ENCODE measurements at regions not wholly inside any gene's neighbourhood (a gene's known extent, or its start where the extent isn't known, plus 50 kb on each side); places are given as distances from the start of the nearest gene placed in this dataset.
"Not testable (repeated sequence)": the region's sequence is repeated elsewhere in the genome, so short reads cannot be mapped to it uniquely, and the experiment has no call there.

DNA sequence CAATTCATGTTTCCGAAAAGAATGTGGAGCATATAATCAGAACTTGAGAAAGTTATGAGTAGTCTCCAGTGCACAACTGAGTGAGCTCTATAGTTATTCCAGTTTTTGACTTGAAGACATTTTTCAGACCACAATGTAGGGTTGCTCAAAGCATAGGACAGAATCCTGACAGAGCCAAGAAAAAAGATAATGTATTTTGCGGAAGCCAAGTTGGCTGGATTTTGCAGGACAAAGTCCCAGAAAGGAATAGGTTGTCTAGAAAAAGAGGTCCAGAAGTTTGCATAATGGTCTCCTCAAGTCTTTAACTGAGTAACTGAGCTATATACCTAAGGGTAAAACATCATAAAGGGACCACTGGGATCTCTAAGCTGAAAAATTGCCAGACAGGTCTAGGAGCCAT lies 1028.0 kb downstream of the TAF11L14 start:
- no peaks in the 10 kb centered on the region for H3K4me1 ChIP-seq (ENCODE audit: control insufficient read depth, extremely low read depth, insufficient read depth, low read length)
- TF ChIP-seq EZH2 (IDR thresholded peaks at IDR 0.05; ENCODE audit: low read length, missing control alignments) (no peak), CTCF (conservative IDR thresholded peaks at IDR 0.05 in 1 of 2, IDR thresholded peaks at IDR 0.05 in 1 of 2; ENCODE audit: low read depth in 1 of 2, low read length in 2 of 2) (no peak)
- H4K20me1 ChIP-seq (ENCODE audit: control insufficient read depth, extremely low read depth, insufficient read depth, low read length): no peaks in the 10 kb centered on the region
- no peaks in the 10 kb centered on the region for H3K9me3 ChIP-seq (ENCODE audit: control insufficient read depth, insufficient read depth, low read depth, low read length)
- no peak overlapping the region for H3K4me2 ChIP-seq (ENCODE audit: extremely low read depth, insufficient read depth, low read length)
- DNase-seq (ENCODE audit: low read depth in 2 of 2): no peak
- no peak overlapping the region for H3K4me3 ChIP-seq (replicated peaks in 1 of 4; ENCODE audit: control extremely low read depth in 1 of 4, insufficient read depth in 1 of 4, low read depth in 3 of 4, low read length in 4 of 4)
- no peak overlapping the region for H2AFZ ChIP-seq (ENCODE audit: low read length)
- H3K27me3 ChIP-seq (ENCODE audit: control insufficient read depth, insufficient read depth, low read length): no peaks in the 10 kb centered on the region
- H3K36me3 ChIP-seq (ENCODE audit: control insufficient read depth, insufficient read depth, low read length): no peaks in the 10 kb centered on the region
- no peak overlapping the region for H3K9ac ChIP-seq (ENCODE audit: insufficient read depth, low read length)
- H3K79me2 ChIP-seq (ENCODE audit: control insufficient read depth, insufficient read depth, low read length): no peaks in the 10 kb centered on the region
- no peak overlapping the region for H3K27ac ChIP-seq (ENCODE audit: insufficient read depth, low read length)

DNA sequence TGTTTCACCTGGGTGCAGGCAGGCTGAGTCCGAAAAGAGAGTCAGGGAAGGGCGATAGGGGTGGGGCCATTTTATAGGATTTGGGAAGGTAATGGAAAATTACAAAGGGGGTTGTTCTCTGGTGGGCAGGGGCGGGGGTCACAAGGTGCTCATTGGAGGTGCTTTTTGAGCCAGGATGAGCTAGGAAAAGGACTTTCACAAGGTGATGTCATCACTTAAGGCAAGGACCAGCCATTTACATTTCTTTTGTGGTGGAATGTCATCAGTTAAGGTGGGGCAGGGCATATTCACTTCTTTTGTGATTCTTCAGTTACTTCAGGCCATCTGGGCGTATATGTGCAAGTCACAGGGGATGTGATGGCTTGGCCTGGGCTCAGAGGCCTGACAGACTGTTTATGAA lies 1040.0 kb downstream of the TAF11L14 start:
- H3K27me3 ChIP-seq (ENCODE audit: control insufficient read depth, insufficient read depth, low read length); H4K20me1 ChIP-seq (ENCODE audit: control insufficient read depth, extremely low read depth, insufficient read depth, low read length); H3K4me3 ChIP-seq (replicated peaks in 1 of 4; ENCODE audit: control extremely low read depth in 1 of 4, insufficient read depth in 1 of 4, low read depth in 3 of 4, low read length in 4 of 4); H2AFZ ChIP-seq (ENCODE audit: low read length); H3K79me2 ChIP-seq (ENCODE audit: control insufficient read depth, insufficient read depth, low read length); H3K4me1 ChIP-seq (ENCODE audit: control insufficient read depth, extremely low read depth, insufficient read depth, low read length); H3K9ac ChIP-seq (ENCODE audit: insufficient read depth, low read length); H3K27ac ChIP-seq (ENCODE audit: insufficient read depth, low read length); H3K4me2 ChIP-seq (ENCODE audit: extremely low read depth, insufficient read depth, low read length); H3K36me3 ChIP-seq (ENCODE audit: control insufficient read depth, insufficient read depth, low read length); H3K9me3 ChIP-seq (ENCODE audit: control insufficient read depth, insufficient read depth, low read depth, low read length); DNase-seq (ENCODE audit: low read depth in 2 of 2): not testable (repeated sequence)

- Histone ChIP-seq H3K36me3 (ENCODE audit: control insufficient read depth, insufficient read depth, low read length) (no peaks in the 10 kb centered on the region), H3K4me1 (ENCODE audit: control insufficient read depth, extremely low read depth, insufficient read depth, low read length) (no peaks in the 10 kb centered on the region), H3K79me2 (ENCODE audit: control insufficient read depth, insufficient read depth, low read length) (no peaks in the 10 kb centered on the region), H3K4me3 (replicated peaks in 1 of 4; ENCODE audit: control extremely low read depth in 1 of 4, insufficient read depth in 1 of 4, low read depth in 3 of 4, low read length in 4 of 4) (no peak overlapping the region), H3K9me3 (ENCODE audit: control insufficient read depth, insufficient read depth, low read depth, low read length) (no peaks in the 10 kb centered on the region), H2AFZ (ENCODE audit: low read length) (no peak overlapping the region), H3K27me3 (ENCODE audit: control insufficient read depth, insufficient read depth, low read length) (no peaks in the 10 kb centered on the region), H4K20me1 (ENCODE audit: control insufficient read depth, extremely low read depth, insufficient read depth, low read length) (no peaks in the 10 kb centered on the region), H3K27ac (ENCODE audit: insufficient read depth, low read length) (no peak overlapping the region), H3K4me2 (ENCODE audit: extremely low read depth, insufficient read depth, low read length) (no peak overlapping the region), H3K9ac (ENCODE audit: insufficient read depth, low read length) (no peak overlapping the region)
- TF ChIP-seq EZH2 (IDR thresholded peaks at IDR 0.05; ENCODE audit: low read length, missing control alignments) (no peak), CTCF (conservative IDR thresholded peaks at IDR 0.05 in 1 of 2, IDR thresholded peaks at IDR 0.05 in 1 of 2; ENCODE audit: low read depth in 1 of 2, low read length in 2 of 2) (no peak)
- no peak for DNase-seq (ENCODE audit: low read depth in 2 of 2)
Measured at GRCh38 chr5:18675041-18675440, 1040.8 kb downstream of the TAF11L14 start.

GRCh38 chr5:18686253-18686652 lies 1052.0 kb downstream of the TAF11L14 start:
- Histone ChIP-seq H3K27ac (ENCODE audit: insufficient read depth, low read length) (no peak overlapping the region), H3K4me1 (ENCODE audit: control insufficient read depth, extremely low read depth, insufficient read depth, low read length) (no peaks in the 10 kb centered on the region), H4K20me1 (ENCODE audit: control insufficient read depth, extremely low read depth, insufficient read depth, low read length) (no peaks in the 10 kb centered on the region), H3K36me3 (ENCODE audit: control insufficient read depth, insufficient read depth, low read length) (no peaks in the 10 kb centered on the region), H3K9ac (ENCODE audit: insufficient read depth, low read length) (no peak overlapping the region), H3K4me3 (replicated peaks in 1 of 4; ENCODE audit: control extremely low read depth in 1 of 4, insufficient read depth in 1 of 4, low read depth in 3 of 4, low read length in 4 of 4) (no peak overlapping the region), H3K79me2 (ENCODE audit: control insufficient read depth, insufficient read depth, low read length) (no peaks in the 10 kb centered on the region), H2AFZ (ENCODE audit: low read length) (no peak overlapping the region), H3K9me3 (ENCODE audit: control insufficient read depth, insufficient read depth, low read depth, low read length) (no peaks in the 10 kb centered on the region), H3K4me2 (ENCODE audit: extremely low read depth, insufficient read depth, low read length) (no peak overlapping the region), H3K27me3 (ENCODE audit: control insufficient read depth, insufficient read depth, low read length) (no peaks in the 10 kb centered on the region)
- no peak for DNase-seq (ENCODE audit: low read depth in 2 of 2)
- TF ChIP-seq CTCF (conservative IDR thresholded peaks at IDR 0.05 in 1 of 2, IDR thresholded peaks at IDR 0.05 in 1 of 2; ENCODE audit: low read depth in 1 of 2, low read length in 2 of 2) (no peak), EZH2 (IDR thresholded peaks at IDR 0.05; ENCODE audit: low read length, missing control alignments) (no peak)
